ENCODE measurements at regions not wholly inside any gene's neighbourhood (a gene's known extent, or its start where the extent isn't known, plus 50 kb on each side); places are given as distances from the start of the nearest gene placed in this dataset.
A peak's percentile ranks its signal among the peaks of the same experiment; 100 is the strongest.

DNA sequence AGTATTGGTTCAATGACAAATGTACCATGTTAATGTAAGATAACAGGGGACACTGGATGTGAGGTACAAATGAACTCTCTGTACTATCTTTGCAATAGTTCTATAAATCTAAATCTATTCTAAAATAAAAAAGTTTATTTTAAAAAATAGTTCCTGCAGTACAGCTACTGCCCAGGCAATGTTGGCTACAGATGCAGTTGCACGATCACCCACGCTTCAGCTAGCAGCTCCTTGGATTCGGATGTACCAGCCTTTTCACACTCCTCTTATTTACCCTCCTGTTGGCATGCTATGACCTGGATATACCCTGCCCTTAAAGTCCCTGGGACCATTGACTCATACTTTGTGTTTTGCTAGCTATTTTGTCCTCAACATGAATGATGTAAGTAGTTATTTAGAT lies 185.4 kb upstream of the SMARCA2 start:
- Histone ChIP-seq H3K79me2 (ENCODE audit: insufficient read depth, low read length) (no peaks in the 10 kb centered on the region), H3K27ac (ENCODE audit: low read depth, low read length) (no peak overlapping the region), H4K20me1 (ENCODE audit: low read depth, low read length) (no peaks in the 10 kb centered on the region), H3F3A (ENCODE audit: insufficient read depth) (no peaks in the 10 kb centered on the region), H3K36me3 (ENCODE audit: low read length) (no peaks in the 10 kb centered on the region), H3K4me3 (ENCODE audit: insufficient read depth, low read length, poor library complexity, severe bottlenecking) (no peak overlapping the region), H3K9me2 (replicated peaks; ENCODE audit: insufficient read depth, low read length) (no peaks in the 10 kb centered on the region), H3K9ac (ENCODE audit: low read length) (no peak overlapping the region), H3K9me3 (ENCODE audit: insufficient read depth, low read length) (no peaks in the 10 kb centered on the region), H3K27me3 (ENCODE audit: low read length) (no peaks in the 10 kb centered on the region), H3K4me2 (ENCODE audit: low read depth, low read length, poor library complexity, severe bottlenecking) (no peak overlapping the region), H2AFZ (ENCODE audit: low read depth, low read length, severe bottlenecking) (no peak overlapping the region)
- TF ChIP-seq EZH2phosphoT487 (conservative IDR thresholded peaks at IDR 0.05; ENCODE audit: low read length) (no peak), CTCF (IDR thresholded peaks at IDR 0.05; ENCODE audit: insufficient read depth, low read length, poor library complexity, severe bottlenecking) (no peak)

DNA sequence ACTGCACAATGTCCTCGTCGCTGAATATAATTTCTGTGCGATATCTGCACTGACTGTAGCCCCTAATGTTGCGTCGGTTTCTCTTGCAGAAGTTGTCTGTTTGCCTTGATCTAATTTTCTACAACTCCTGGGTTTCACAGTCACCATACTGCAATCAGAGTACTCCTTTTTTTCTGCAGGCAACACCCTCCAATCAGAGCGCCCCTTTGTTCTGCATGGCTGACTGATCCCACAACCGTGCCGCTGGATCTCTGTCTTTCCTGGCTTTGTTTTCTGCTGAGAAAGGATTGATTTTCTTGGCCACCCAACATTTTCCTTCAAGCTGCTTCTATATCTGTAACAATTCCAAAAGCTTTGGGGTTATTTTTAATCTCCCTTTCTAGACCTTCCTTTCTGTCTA lies 182.2 kb upstream of the SMARCA2 start:
- Histone ChIP-seq H3K9me2 (replicated peaks; ENCODE audit: insufficient read depth, low read length) (no peaks in the 10 kb centered on the region), H3K4me2 (ENCODE audit: low read depth, low read length, poor library complexity, severe bottlenecking) (no peak overlapping the region), H3K9me3 (ENCODE audit: insufficient read depth, low read length) (no peaks in the 10 kb centered on the region), H3K4me3 (ENCODE audit: insufficient read depth, low read length, poor library complexity, severe bottlenecking) (no peak overlapping the region), H3F3A (ENCODE audit: insufficient read depth) (no peaks in the 10 kb centered on the region), H3K27me3 (ENCODE audit: low read length) (no peaks in the 10 kb centered on the region), H3K9ac (ENCODE audit: low read length) (no peak overlapping the region), H2AFZ (ENCODE audit: low read depth, low read length, severe bottlenecking) (no peak overlapping the region), H3K36me3 (ENCODE audit: low read length) (no peaks in the 10 kb centered on the region), H3K27ac (ENCODE audit: low read depth, low read length) (no peak overlapping the region), H4K20me1 (ENCODE audit: low read depth, low read length) (no peaks in the 10 kb centered on the region), H3K79me2 (ENCODE audit: insufficient read depth, low read length) (no peaks in the 10 kb centered on the region)
- TF ChIP-seq CTCF (IDR thresholded peaks at IDR 0.05; ENCODE audit: insufficient read depth, low read length, poor library complexity, severe bottlenecking) = no peak
- TF ChIP-seq EZH2phosphoT487 (conservative IDR thresholded peaks at IDR 0.05; ENCODE audit: low read length) = no peak

GRCh38 chr9:1837453-1838084 lies 177.6 kb upstream of the SMARCA2 start:
- Histone ChIP-seq H3F3A (ENCODE audit: insufficient read depth) (no peaks in the 10 kb centered on the region), H3K27ac (ENCODE audit: low read depth, low read length) (no peak overlapping the region), H3K36me3 (ENCODE audit: low read length) (no peaks in the 10 kb centered on the region), H3K4me2 (ENCODE audit: low read depth, low read length, poor library complexity, severe bottlenecking) (no peak overlapping the region), H2AFZ (ENCODE audit: low read depth, low read length, severe bottlenecking) (no peak overlapping the region), H3K79me2 (ENCODE audit: insufficient read depth, low read length) (no peaks in the 10 kb centered on the region), H3K27me3 (ENCODE audit: low read length) (no peaks in the 10 kb centered on the region), H3K9me2 (replicated peaks; ENCODE audit: insufficient read depth, low read length) (no peaks in the 10 kb centered on the region), H3K9ac (ENCODE audit: low read length) (no peak overlapping the region), H4K20me1 (ENCODE audit: low read depth, low read length) (no peaks in the 10 kb centered on the region), H3K4me3 (ENCODE audit: insufficient read depth, low read length, poor library complexity, severe bottlenecking) (no peak overlapping the region), H3K9me3 (ENCODE audit: insufficient read depth, low read length) (no peaks in the 10 kb centered on the region)
- TF ChIP-seq EZH2phosphoT487 (conservative IDR thresholded peaks at IDR 0.05; ENCODE audit: low read length) (no peak), CTCF (IDR thresholded peaks at IDR 0.05; ENCODE audit: insufficient read depth, low read length, poor library complexity, severe bottlenecking) (peak; percentile 77)
